GM12892 (cell line): ENCODE measurements at regions not wholly inside any gene's neighbourhood (a gene's known extent, or its start where the extent isn't known, plus 50 kb on each side); places are given as distances from the start of the nearest gene placed in this dataset.
A peak's percentile ranks its signal among the peaks of the same experiment; 100 is the strongest.

ENCODE experiments used
- DNase-seq: peaks from one replicate; pipeline ENCODE4 v3.0.0; 2011; ENCODE audit not compliant: insufficient read length
- FAIRE-seq: peaks from 2 replicates; lab custom pipeline; 2011; peaks lifted over from hg19 to GRCh38; lab: Jason Lieb, UNC
- POLR2A ChIP-seq: IDR thresholded peaks from 2 replicates; pipeline ENCODE4 v1.6.1; 2011; ENCODE audit warnings: low read depth, low read length, control low read depth
- POLR2AphosphoS5 ChIP-seq: IDR thresholded peaks from 2 replicates; pipeline ENCODE4 v1.6.1; 2011; ENCODE audit warnings: low read depth, low read length, control low read depth
- TAF1 ChIP-seq: IDR thresholded peaks from 2 replicates; pipeline ENCODE4 v1.6.1; 2011; ENCODE audit warnings: low read depth, mild to moderate bottlenecking, control low read depth, low read length, borderline replicate concordance

- TF ChIP-seq POLR2AphosphoS5 (no peak), TAF1 (no peak), POLR2A (no peak)
- FAIRE-seq (peak; percentile 44), DNase-seq (no peak)
Observed at GRCh38 chr6:149267072-149267471, 50.4 kb upstream of the TAB2 start.

- FAIRE-seq (no peak), DNase-seq (no peak)
- TF ChIP-seq TAF1: no peak
- TF ChIP-seq POLR2A: no peak
- no peak for TF ChIP-seq POLR2AphosphoS5
Observed at GRCh38 chr6:149267513-149268043, 49.9 kb upstream of the TAB2 start.
